ENCODE measurements at regions not wholly inside any gene's neighbourhood (a gene's known extent, or its start where the extent isn't known, plus 50 kb on each side); places are given as distances from the start of the nearest gene placed in this dataset.

- TF ChIP-seq, protein P1, sequence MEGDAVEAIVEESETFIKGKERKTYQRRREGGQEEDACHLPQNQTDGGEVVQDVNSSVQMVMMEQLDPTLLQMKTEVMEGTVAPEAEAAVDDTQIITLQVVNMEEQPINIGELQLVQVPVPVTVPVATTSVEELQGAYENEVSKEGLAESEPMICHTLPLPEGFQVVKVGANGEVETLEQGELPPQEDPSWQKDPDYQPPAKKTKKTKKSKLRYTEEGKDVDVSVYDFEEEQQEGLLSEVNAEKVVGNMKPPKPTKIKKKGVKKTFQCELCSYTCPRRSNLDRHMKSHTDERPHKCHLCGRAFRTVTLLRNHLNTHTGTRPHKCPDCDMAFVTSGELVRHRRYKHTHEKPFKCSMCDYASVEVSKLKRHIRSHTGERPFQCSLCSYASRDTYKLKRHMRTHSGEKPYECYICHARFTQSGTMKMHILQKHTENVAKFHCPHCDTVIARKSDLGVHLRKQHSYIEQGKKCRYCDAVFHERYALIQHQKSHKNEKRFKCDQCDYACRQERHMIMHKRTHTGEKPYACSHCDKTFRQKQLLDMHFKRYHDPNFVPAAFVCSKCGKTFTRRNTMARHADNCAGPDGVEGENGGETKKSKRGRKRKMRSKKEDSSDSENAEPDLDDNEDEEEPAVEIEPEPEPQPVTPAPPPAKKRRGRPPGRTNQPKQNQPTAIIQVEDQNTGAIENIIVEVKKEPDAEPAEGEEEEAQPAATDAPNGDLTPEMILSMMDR (conservative IDR thresholded peaks at IDR 0.05; ENCODE audit: low read depth, low read length), result no peak
- no peak for TF ChIP-seq EZH2 (IDR thresholded peaks at IDR 0.05; ENCODE audit: borderline replicate concordance, low read depth, low read length, poor library complexity, severe bottlenecking)
Measured at GRCh38 chr2:160932960-160933359, 227.3 kb upstream of the TANK start.
